Gastroesophageal sphincter (tissue), 3 donors: ENCODE measurements at regions not wholly inside any gene's neighbourhood (a gene's known extent, or its start where the extent isn't known, plus 50 kb on each side); places are given as distances from the start of the nearest gene placed in this dataset.

Experiments
- CTCF ChIP-seq, 4 experiments: fragments of 200-600 bp in 2 of 4; fragments of 450-650 bp in 2 of 4; sonication (generic) in 1 of 4; IDR thresholded peaks; one replicate each; pipeline ENCODE4 v1.5.1; 2017 to 2019; ENCODE audit warnings: antibody characterized with exemption in 4 of 4, mild to moderate bottlenecking in 2 of 4, moderate library complexity in 2 of 4
- EP300 ChIP-seq: sonication (generic); formaldehyde crosslinking; IDR thresholded peaks from one replicate; pipeline ENCODE4 v1.6.1; 2017; ENCODE audit warnings: antibody characterized with exemption, mild to moderate bottlenecking

- TF ChIP-seq EP300, result no peak
- no peak for TF ChIP-seq CTCF (IDR thresholded peaks at IDR 0.05)
Observed at GRCh38 chr4:16278178-16278577, 51.9 kb upstream of the TAPT1 start.
